GM13977 (cell line): ENCODE measurements at regions not wholly inside any gene's neighbourhood (a gene's known extent, or its start where the extent isn't known, plus 50 kb on each side); places are given as distances from the start of the nearest gene placed in this dataset.

Source experiments
- DNase-seq: peaks from one replicate; pipeline ENCODE4 v3.0.0; 2012; ENCODE audit warnings: low spot score
- CTCF ChIP-seq: IDR thresholded peaks from 2 replicates; pipeline ENCODE4 v1.5.1; 2012; ENCODE audit warnings: mild to moderate bottlenecking, control low read depth; ENCODE audit not compliant: insufficient read depth; ENCODE audit errors: extremely low read depth, missing control alignments
- in situ Hi-C: fragments of 300-500 bp; cut with MboI; formaldehyde crosslinking; loops from one replicate; pipeline ENCODE4 v1.12.0; 2022; ENCODE audit warnings: low sequenced_read_pairs, low pct_unique_long_range_greater_than_20kb, mixed read lengths, inconsistent platforms; ENCODE audit not compliant: unreplicated experiment

GRCh38 chr6:40325041-40325440 is 262.1 kb downstream of the LRFN2 start:
- no peak for DNase-seq
- in situ Hi-C loops: no loop called here

GRCh38 chr6:40323881-40324634 is 263.1 kb downstream of the LRFN2 start:
- DNase-seq: no peak
- in situ Hi-C loops: no loop called here
- TF ChIP-seq CTCF: no peak

More at GRCh38 chr6:40325041-40325440, 262.1 kb downstream of the LRFN2 start:
- TF ChIP-seq CTCF: no peak

GRCh38 chr6:40322336-40322735 is 264.8 kb downstream of the LRFN2 start:
- in situ Hi-C loops: no loop called here
- TF ChIP-seq CTCF: no peak
- no peak for DNase-seq

GRCh38 chr6:40321616-40322015 is 265.5 kb downstream of the LRFN2 start:
- TF ChIP-seq CTCF: no peak
- in situ Hi-C loops: no loop called here
- DNase-seq: no peak

- no peak for TF ChIP-seq CTCF
- in situ Hi-C loops: no loop called here
- no peak for DNase-seq
Observed at GRCh38 chr6:40320947-40321346, 266.2 kb downstream of the LRFN2 start.

GRCh38 chr6:40320441-40320840 is 266.7 kb downstream of the LRFN2 start:
- no peak for DNase-seq
- TF ChIP-seq CTCF: no peak
- in situ Hi-C loops: no loop called here
